ENCODE measurements at regions not wholly inside any gene's neighbourhood (a gene's known extent, or its start where the extent isn't known, plus 50 kb on each side); places are given as distances from the start of the nearest gene placed in this dataset.

DNA sequence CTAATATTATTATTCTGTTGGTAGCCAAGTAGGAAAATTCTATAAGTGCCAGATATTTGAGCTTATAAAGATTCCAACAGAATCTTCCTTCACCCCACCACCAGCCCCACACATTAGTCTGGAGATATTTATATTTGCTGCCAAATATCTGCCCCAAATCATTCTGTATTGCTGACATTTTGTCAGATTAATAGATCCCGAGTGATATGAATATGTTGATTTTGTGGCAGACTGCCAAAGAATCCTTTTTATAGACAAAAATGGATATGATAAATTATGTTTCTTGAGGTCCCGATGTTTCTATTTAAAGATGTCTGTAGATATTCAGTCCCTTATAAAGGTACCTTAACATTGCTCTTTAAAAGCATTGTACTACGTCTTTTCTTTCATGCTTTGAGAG, 162.2 kb upstream of the KCNJ16 start:
- H3K27ac ChIP-seq: no peak overlapping the region
- H3K4me1 ChIP-seq (replicated peaks in 1 of 2): peaks cover 6 to 16% of the 10 kb centered on the region in 2 donors
- in situ Hi-C loops (cut with MboI; ENCODE audit: low pct_unique_long_range_greater_than_20kb in 2 of 9, low sequenced_read_pairs in 9 of 9, unreplicated experiment in 9 of 9): no loop called here
- peak in 2 of 8 experiments; percentile 34 to 67 for ATAC-seq (replicated peaks in 6 of 8)
- WGBS, 10 experiments: 0 to 86% (median 66%) methylated on average over 1 to 3 of the region's 3 CpGs; no CpG with 5 or more reads in 4 of the 10 experiments
- H3K4me3 ChIP-seq: no peak overlapping the region

DNA sequence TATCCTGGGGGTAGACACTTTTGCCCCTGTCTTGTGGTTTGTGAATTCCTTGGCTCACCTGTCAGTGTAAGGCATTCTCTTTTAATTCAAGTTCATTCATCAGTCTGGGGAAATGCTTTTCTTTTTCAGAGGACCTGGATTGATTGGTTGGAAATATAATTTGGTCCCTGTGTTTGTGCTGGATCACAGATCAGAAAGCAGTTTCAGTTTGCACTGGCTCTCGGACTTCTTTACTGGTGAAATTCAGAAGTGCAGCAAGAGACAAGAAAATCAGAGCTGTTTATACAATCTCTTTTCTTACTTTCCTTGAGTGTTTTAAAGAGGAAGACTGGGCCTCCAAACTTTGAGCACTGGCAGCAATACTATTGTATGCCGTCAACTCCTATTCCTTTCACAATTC, 161.8 kb upstream of the KCNJ16 start:
- WGBS, 10 experiments: 0 to 100% (median 64%) methylated on average over 1 to 2 of the region's 2 CpGs; no CpG with 5 or more reads in 2 of the 10 experiments
- in situ Hi-C loops (cut with MboI; ENCODE audit: low pct_unique_long_range_greater_than_20kb in 2 of 9, low sequenced_read_pairs in 9 of 9, unreplicated experiment in 9 of 9): no loop called here
- Histone ChIP-seq H3K4me3 (no peak overlapping the region), H3K27ac (no peak overlapping the region), H3K4me1 (replicated peaks in 1 of 2) (peaks cover 6 to 16% of the 10 kb centered on the region in 2 donors)
- ATAC-seq (replicated peaks in 6 of 8): peak in 1 of 8 experiments; percentile 36

- H3K27ac ChIP-seq: no peak overlapping the region
- 40 to 100% (median 91%) methylated on average over 1 to 2 of the region's 2 CpGs; no CpG with 5 or more reads in 2 of the 10 experiments for WGBS, 10 experiments
- ATAC-seq (replicated peaks in 6 of 8): no peak
- in situ Hi-C loops (cut with MboI; ENCODE audit: low pct_unique_long_range_greater_than_20kb in 2 of 9, low sequenced_read_pairs in 9 of 9, unreplicated experiment in 9 of 9): no loop called here
- no peak overlapping the region for H3K4me3 ChIP-seq
- peaks cover 6 to 16% of the 10 kb centered on the region in 2 donors for H3K4me1 ChIP-seq (replicated peaks in 1 of 2)
Observed at GRCh38 chr17:69913616-69914015, 161.4 kb upstream of the KCNJ16 start.

- Histone ChIP-seq H3K4me1 (replicated peaks in 1 of 2) (peaks cover 6 to 13% of the 10 kb centered on the region in 2 donors), H3K4me3 (no peak overlapping the region), H3K27ac (no peak overlapping the region)
- in situ Hi-C loops (cut with MboI; ENCODE audit: low pct_unique_long_range_greater_than_20kb in 2 of 9, low sequenced_read_pairs in 9 of 9, unreplicated experiment in 9 of 9): no loop called here
- ATAC-seq (replicated peaks in 6 of 8): peak in 5 of 8 experiments; percentile 51 to 71 (median 61)
- 60 to 100% (median 83%) methylated on average over 1 of the region's 1 CpG; no CpG with 5 or more reads in 6 of the 10 experiments for WGBS, 10 experiments
Observed at GRCh38 chr17:69914520-69914919, 160.5 kb upstream of the KCNJ16 start.

DNA sequence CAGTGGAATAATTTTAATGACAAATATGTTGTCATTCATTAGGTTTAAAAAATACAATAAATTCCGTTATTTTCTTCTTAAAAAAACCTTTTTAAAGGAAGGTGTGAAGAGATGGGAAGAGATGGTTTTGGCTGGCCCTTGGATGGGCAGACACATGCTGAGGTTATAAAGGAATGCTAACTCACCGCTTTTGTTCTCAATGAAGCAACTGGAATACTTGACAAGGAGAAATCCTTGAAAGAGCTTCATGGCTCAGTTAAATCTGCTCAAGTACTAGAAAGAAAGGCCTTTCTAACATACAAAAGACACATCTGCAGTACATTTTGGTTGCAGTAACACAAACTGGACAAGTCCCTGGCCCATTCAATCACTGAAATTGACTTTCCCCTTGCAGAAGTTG, 158.3 kb upstream of the KCNJ16 start:
- Histone ChIP-seq H3K27ac (no peak overlapping the region), H3K4me3 (no peak overlapping the region), H3K4me1 (replicated peaks in 1 of 2) (peaks cover 6 to 13% of the 10 kb centered on the region in 2 donors)
- in situ Hi-C loops (cut with MboI; ENCODE audit: low pct_unique_long_range_greater_than_20kb in 2 of 9, low sequenced_read_pairs in 9 of 9, unreplicated experiment in 9 of 9): no loop called here
- ATAC-seq (replicated peaks in 6 of 8): no peak
- 17 to 100% (median 54%) methylated on average over 1 to 2 of the region's 2 CpGs; no CpG with 5 or more reads in 1 of the 10 experiments for WGBS, 10 experiments

DNA sequence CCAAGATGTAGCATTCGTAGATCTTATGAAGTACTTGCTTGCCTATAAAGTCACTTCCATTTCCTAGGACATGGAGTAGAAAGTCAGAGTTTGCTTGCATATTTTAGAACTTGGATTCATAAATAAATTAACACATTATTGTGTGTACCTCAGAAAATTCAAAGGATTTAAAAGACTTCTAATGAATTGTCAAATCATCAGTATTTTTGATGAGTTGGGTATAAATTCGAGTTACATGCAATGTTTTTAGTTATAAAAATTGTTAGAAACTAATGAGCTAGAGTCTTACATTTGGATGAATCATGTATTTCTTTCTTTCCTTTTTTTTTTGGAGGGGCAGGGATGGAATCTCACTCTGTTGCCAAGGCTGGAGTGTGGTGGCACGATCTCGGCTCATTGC, 156.9 kb upstream of the KCNJ16 start:
- WGBS, 10 experiments: 35 to 87% (median 75%) methylated on average over 1 to 4 of the region's 4 CpGs
- no peak overlapping the region for H3K27ac ChIP-seq
- in situ Hi-C loops (cut with MboI; ENCODE audit: low pct_unique_long_range_greater_than_20kb in 2 of 9, low sequenced_read_pairs in 9 of 9, unreplicated experiment in 9 of 9): no loop called here
- peaks cover 4 to 10% of the 10 kb centered on the region in 2 donors for H3K4me1 ChIP-seq (replicated peaks in 1 of 2)
- ATAC-seq (replicated peaks in 6 of 8): no peak
- no peak overlapping the region for H3K4me3 ChIP-seq

DNA sequence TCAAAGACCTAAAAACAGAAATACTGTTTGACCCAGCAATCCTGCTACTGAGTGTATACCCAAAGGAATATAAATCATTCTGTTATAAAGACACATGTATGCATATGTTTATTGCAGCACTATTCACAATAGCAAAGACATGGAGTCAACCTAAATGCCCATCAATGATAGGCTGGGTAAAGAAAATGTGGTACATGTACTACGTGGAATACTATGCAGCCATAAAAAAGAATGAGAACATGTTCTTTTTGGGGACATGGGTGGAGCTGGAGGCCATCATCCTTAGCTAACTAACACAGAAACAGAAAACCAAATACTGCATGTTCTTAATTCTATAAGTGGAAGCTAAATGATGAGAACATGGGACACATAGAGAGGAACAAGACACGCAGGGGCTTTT, 155.2 kb upstream of the KCNJ16 start:
- H3K4me3 ChIP-seq: no peak overlapping the region
- ATAC-seq (replicated peaks in 6 of 8): no peak
- H3K4me1 ChIP-seq (replicated peaks in 1 of 2): no peaks in the 10 kb centered on the region
- in situ Hi-C loops (cut with MboI; ENCODE audit: low pct_unique_long_range_greater_than_20kb in 2 of 9, low sequenced_read_pairs in 9 of 9, unreplicated experiment in 9 of 9): no loop called here
- no peak overlapping the region for H3K27ac ChIP-seq
- WGBS, 10 experiments: 25 to 100% (median 94%) methylated on average over 1 to 2 of the region's 2 CpGs; no CpG with 5 or more reads in 1 of the 10 experiments

GRCh38 chr17:69921046-69921445, 154.0 kb upstream of the KCNJ16 start:
- Histone ChIP-seq H3K4me1 (replicated peaks in 1 of 2) (no peaks in the 10 kb centered on the region), H3K27ac (no peak overlapping the region), H3K4me3 (no peak overlapping the region)
- 13 to 100% (median 100%) methylated on average over 1 of the region's 1 CpG; no CpG with 5 or more reads in 3 of the 10 experiments for WGBS, 10 experiments
- in situ Hi-C loops (cut with MboI; ENCODE audit: low pct_unique_long_range_greater_than_20kb in 2 of 9, low sequenced_read_pairs in 9 of 9, unreplicated experiment in 9 of 9): no loop called here
- no peak for ATAC-seq (replicated peaks in 6 of 8)

DNA sequence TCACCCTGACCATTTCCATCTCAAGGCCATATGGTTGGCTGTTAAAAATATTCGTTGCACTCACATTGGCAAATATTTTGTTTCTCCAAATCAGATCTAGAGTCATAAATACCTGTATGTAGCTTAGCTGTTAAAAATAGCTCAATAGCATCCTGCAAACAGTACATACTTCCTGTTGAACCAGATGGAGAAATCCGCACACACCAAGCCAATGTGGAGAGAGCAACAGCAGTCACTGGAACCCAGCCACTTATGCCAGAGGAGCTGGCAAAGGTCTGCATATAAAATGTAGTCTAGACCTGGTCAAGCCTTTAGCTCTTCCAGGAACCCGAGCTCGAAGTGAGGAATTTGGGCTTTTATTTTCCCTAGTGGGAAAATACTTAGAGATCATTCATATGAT, 146.4 kb upstream of the KCNJ16 start:
- in situ Hi-C loops (cut with MboI; ENCODE audit: low pct_unique_long_range_greater_than_20kb in 2 of 9, low sequenced_read_pairs in 9 of 9, unreplicated experiment in 9 of 9): no loop called here
- no peak overlapping the region for H3K4me3 ChIP-seq
- 17 to 100% (median 72%) methylated on average over 1 to 4 of the region's 4 CpGs; no CpG with 5 or more reads in 1 of the 10 experiments for WGBS, 10 experiments
- ATAC-seq (replicated peaks in 6 of 8): no peak
- H3K27ac ChIP-seq: no peak overlapping the region
- H3K4me1 ChIP-seq (replicated peaks in 1 of 2): no peaks in the 10 kb centered on the region

DNA sequence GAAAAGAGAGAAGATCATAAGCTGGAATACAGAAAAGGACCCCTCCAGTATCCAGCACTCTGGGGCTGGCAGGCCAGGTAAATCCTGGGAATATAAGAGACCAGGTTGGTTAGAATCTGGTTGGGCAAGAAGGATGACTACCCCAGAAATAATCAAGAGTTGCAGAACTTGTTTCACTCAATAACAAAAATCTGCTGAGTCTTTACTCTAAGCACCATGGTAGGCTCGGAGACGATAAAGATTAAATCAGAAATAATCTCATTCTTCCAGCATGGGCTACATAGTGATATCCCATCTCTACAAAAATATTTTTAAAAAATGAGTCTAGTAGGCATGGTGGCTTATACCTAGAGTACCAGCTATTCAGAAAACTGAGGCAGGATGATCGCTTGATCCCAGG, 138.0 kb upstream of the KCNJ16 start:
- Histone ChIP-seq H3K27ac (no peak overlapping the region), H3K4me1 (replicated peaks in 1 of 2) (no peaks in the 10 kb centered on the region), H3K4me3 (no peak overlapping the region)
- in situ Hi-C loops (cut with MboI; ENCODE audit: low pct_unique_long_range_greater_than_20kb in 2 of 9, low sequenced_read_pairs in 9 of 9, unreplicated experiment in 9 of 9): no loop called here
- 32 to 100% (median 73%) methylated on average over 1 to 3 of the region's 3 CpGs for WGBS, 10 experiments
- ATAC-seq (replicated peaks in 6 of 8): no peak

DNA sequence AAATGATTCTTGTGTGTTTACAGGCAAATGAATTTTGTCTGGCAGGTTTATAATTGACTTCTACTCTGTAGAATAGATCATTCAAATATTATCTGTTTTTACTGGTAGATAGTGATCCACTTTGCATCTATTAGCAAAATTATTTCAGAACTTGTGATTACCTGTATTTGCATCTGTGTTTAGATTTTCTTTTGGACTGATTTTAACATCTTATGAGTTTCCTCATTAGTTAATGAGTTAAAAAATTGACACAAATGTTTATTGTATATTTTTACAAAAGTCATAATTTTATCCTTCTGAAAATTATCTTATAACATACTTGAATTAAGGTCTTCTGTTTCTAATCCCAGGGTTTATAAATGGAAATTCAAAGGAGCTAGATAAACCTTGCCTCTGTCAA, 132.0 kb upstream of the KCNJ16 start:
- H3K27ac ChIP-seq: no peak overlapping the region
- ATAC-seq (replicated peaks in 6 of 8): no peak
- H3K4me1 ChIP-seq (replicated peaks in 1 of 2): no peaks in the 10 kb centered on the region
- in situ Hi-C loops (cut with MboI; ENCODE audit: low pct_unique_long_range_greater_than_20kb in 2 of 9, low sequenced_read_pairs in 9 of 9, unreplicated experiment in 9 of 9): no loop called here
- no peak overlapping the region for H3K4me3 ChIP-seq

DNA sequence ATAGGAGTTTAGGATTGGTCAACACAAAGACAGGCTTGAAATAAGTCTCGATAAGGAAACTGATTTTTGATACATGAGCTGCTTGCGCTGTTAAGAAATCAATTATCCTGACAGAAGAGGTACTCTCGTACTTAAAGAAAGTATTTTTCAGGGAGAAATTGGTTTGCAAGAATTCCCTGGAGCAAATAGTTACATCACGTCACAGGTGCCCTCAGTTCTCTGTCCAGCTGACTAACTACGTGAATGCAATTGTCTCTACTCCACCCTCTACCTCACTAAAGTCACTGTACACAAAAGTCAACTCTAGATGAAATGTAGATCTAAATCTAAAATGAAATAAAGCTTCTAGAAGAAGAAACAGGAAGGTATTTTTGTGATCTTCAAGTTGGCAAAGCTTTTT, 130.6 kb upstream of the KCNJ16 start:
- H3K27ac ChIP-seq: no peak overlapping the region
- WGBS, 10 experiments: 55 to 96% (median 79%) methylated on average over 3 to 5 of the region's 5 CpGs; no CpG with 5 or more reads in 2 of the 10 experiments
- no peak overlapping the region for H3K4me3 ChIP-seq
- H3K4me1 ChIP-seq (replicated peaks in 1 of 2): no peaks in the 10 kb centered on the region
- in situ Hi-C loops (cut with MboI; ENCODE audit: low pct_unique_long_range_greater_than_20kb in 2 of 9, low sequenced_read_pairs in 9 of 9, unreplicated experiment in 9 of 9): no loop called here
- ATAC-seq (replicated peaks in 6 of 8): no peak

GRCh38 chr17:69945698-69946185, 129.3 kb upstream of the KCNJ16 start:
- no peak for ATAC-seq (replicated peaks in 6 of 8)
- H3K27ac ChIP-seq: no peak overlapping the region
- 0 to 100% (median 71%) methylated on average over 1 to 3 of the region's 3 CpGs; no CpG with 5 or more reads in 2 of the 10 experiments for WGBS, 10 experiments
- peaks cover 0 to under 1% of the 10 kb centered on the region in 2 donors for H3K4me1 ChIP-seq (replicated peaks in 1 of 2)
- in situ Hi-C loops (cut with MboI; ENCODE audit: low pct_unique_long_range_greater_than_20kb in 2 of 9, low sequenced_read_pairs in 9 of 9, unreplicated experiment in 9 of 9): no loop called here
- H3K4me3 ChIP-seq: no peak overlapping the region

DNA sequence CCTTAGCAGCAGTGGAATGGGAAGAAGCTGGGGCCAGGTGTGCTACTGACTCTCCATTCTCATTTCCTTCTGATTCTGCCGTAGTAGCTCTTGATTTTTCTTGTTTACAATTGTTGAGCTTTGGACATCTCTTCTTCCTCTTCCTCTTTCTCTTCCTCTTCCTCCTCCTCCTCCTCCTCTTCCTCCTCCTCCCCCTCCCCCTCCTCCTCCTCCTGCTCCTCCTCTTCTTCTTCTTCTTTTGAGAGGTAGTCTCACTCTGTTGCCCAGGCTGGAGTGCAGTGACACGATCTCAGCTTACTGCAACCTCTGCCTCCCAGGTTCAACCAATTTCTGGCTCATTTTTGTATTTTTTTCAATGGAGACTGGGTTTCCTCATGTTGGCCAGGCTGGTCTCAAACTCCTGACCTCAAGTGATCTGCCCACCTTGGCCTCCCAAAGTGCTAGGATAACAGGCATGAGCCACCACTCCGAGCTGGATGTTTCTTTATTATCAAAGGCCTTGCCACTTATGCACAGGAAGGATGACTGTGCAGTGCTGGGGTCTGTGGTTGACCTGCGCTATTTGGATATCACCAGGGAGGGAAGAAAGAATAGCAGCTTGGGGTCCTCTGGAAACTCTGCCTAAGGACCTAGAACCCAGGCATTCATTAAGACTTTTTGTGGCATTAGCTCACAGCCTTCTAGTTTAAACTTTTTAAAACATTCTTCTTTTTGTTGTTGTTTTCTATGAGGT, 127.8 kb upstream of the KCNJ16 start:
- 36 to 100% (median 95%) methylated on average over 1 to 3 of the region's 4 CpGs; no CpG with 5 or more reads in 2 of the 10 experiments for WGBS, 10 experiments
- Histone ChIP-seq H3K4me3 (no peak overlapping the region), H3K4me1 (replicated peaks in 1 of 2) (peaks cover 0 to 5% of the 10 kb centered on the region in 2 donors), H3K27ac (no peak overlapping the region)
- no peak for ATAC-seq (replicated peaks in 6 of 8)
- in situ Hi-C loops (cut with MboI; ENCODE audit: low pct_unique_long_range_greater_than_20kb in 2 of 9, low sequenced_read_pairs in 9 of 9, unreplicated experiment in 9 of 9): no loop called here
